ENCODE measurements at regions not wholly inside any gene's neighbourhood (a gene's known extent, or its start where the extent isn't known, plus 50 kb on each side); places are given as distances from the start of the nearest gene placed in this dataset.

DNA sequence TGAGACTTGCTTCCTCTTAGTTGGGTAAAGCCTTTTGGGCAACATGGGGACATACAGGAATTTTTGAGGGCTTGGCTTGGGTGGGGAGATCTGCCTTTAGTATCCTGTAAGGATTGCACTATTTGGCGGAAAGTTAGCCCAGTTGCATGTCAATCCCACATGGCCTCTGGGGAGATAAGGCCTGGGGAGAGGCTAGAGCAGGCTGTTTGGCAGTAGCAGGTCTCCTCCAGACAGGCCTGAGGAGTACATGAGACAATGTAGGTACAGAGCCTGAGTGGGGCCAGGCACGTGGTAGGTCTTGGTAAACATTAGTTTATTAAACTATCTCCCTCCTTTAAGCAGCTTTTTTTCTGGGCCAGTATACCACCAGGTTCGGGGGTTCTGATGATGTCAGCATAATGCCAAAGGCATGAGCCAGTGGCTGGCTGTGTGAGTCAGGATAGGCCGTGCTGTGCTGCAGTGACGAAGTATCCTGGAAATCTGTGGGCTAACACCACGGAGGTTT, 147.9 kb downstream of the VEGFA start (continued):
- TF ChIP-seq, protein P1, sequence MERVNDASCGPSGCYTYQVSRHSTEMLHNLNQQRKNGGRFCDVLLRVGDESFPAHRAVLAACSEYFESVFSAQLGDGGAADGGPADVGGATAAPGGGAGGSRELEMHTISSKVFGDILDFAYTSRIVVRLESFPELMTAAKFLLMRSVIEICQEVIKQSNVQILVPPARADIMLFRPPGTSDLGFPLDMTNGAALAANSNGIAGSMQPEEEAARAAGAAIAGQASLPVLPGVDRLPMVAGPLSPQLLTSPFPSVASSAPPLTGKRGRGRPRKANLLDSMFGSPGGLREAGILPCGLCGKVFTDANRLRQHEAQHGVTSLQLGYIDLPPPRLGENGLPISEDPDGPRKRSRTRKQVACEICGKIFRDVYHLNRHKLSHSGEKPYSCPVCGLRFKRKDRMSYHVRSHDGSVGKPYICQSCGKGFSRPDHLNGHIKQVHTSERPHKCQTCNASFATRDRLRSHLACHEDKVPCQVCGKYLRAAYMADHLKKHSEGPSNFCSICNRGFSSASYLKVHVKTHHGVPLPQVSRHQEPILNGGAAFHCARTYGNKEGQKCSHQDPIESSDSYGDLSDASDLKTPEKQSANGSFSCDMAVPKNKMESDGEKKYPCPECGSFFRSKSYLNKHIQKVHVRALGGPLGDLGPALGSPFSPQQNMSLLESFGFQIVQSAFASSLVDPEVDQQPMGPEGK (CRISPR knock-in tag; IDR thresholded peaks at IDR 0.05; ENCODE audit: borderline replicate concordance), result no peak
- TF ChIP-seq, protein P2, sequence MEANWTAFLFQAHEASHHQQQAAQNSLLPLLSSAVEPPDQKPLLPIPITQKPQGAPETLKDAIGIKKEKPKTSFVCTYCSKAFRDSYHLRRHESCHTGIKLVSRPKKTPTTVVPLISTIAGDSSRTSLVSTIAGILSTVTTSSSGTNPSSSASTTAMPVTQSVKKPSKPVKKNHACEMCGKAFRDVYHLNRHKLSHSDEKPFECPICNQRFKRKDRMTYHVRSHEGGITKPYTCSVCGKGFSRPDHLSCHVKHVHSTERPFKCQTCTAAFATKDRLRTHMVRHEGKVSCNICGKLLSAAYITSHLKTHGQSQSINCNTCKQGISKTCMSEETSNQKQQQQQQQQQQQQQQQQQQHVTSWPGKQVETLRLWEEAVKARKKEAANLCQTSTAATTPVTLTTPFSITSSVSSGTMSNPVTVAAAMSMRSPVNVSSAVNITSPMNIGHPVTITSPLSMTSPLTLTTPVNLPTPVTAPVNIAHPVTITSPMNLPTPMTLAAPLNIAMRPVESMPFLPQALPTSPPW (CRISPR knock-in tag; IDR thresholded peaks at IDR 0.05), result 0 out of 2 replicates have a peak, but pooled peaks have one; percentile 47
- TF ChIP-seq RBM25 (IDR thresholded peaks at IDR 0.05; ENCODE audit: low read depth, low read length, severe bottlenecking) (no peak), ZBED1 (IDR thresholded peaks at IDR 0.05) (no peak), ZNF184 (CRISPR knock-in tag; IDR thresholded peaks at IDR 0.05) (no peak), ZSCAN29 (IDR thresholded peaks at IDR 0.05) (no peak), RAD21 (CRISPR knock-in tag; conservative IDR thresholded peaks at IDR 0.05 in 1 of 2, IDR thresholded peaks at IDR 0.05 in 1 of 2) (no peak), STAG1 (CRISPR knock-in tag; IDR thresholded peaks at IDR 0.05; ENCODE audit: borderline replicate concordance) (no peak), ZNF717 (CRISPR knock-in tag; IDR thresholded peaks at IDR 0.05) (no peak), SUPT5H (IDR thresholded peaks at IDR 0.05) (no peak), FOXP1 (CRISPR knock-in tag; IDR thresholded peaks at IDR 0.05) (no peak), FOXK2 (conservative IDR thresholded peaks at IDR 0.05 in 1 of 2, IDR thresholded peaks at IDR 0.05 in 1 of 2; ENCODE audit: low read depth in 2 of 2) (no peak; a peak in 1 of 4 replicates), IRF2 (CRISPR knock-in tag; IDR thresholded peaks at IDR 0.05) (no peak)
- TF ChIP-seq, protein P3, sequence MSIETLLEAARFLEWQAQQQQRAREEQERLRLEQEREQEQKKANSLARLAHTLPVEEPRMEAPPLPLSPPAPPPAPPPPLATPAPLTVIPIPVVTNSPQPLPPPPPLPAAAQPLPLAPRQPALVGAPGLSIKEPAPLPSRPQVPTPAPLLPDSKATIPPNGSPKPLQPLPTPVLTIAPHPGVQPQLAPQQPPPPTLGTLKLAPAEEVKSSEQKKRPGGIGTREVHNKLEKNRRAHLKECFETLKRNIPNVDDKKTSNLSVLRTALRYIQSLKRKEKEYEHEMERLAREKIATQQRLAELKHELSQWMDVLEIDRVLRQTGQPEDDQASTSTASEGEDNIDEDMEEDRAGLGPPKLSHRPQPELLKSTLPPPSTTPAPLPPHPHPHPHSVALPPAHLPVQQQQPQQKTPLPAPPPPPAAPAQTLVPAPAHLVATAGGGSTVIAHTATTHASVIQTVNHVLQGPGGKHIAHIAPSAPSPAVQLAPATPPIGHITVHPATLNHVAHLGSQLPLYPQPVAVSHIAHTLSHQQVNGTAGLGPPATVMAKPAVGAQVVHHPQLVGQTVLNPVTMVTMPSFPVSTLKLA (conservative IDR thresholded peaks at IDR 0.05), result peak in 1 of 2 experiments; percentile 48; a peak in 2 of 4 replicates

Measured in K562 (cell line).